AG09309 (cell line): ENCODE measurements at regions not wholly inside any gene's neighbourhood (a gene's known extent, or its start where the extent isn't known, plus 50 kb on each side); places are given as distances from the start of the nearest gene placed in this dataset.
"Not testable (repeated sequence)": the region's sequence is repeated elsewhere in the genome, so short reads cannot be mapped to it uniquely, and the experiment has no call there.

Source experiments
- DNase-seq: peaks from one replicate; pipeline ENCODE4 v3.0.0-alpha.2; 2010; ENCODE audit warnings: low read depth
- H3K4me3 ChIP-seq: 2 replicates; pipeline ENCODE4 v1.5.1; 2011; ENCODE audit warnings: mild to moderate bottlenecking, low read depth, low read length, moderate library complexity; ENCODE audit not compliant: control insufficient read depth
- TF ChIP-seq, protein P1 (sequence below): IDR thresholded peaks from 2 replicates; pipeline ENCODE4 v1.5.1; 2011; ENCODE audit warnings: mild to moderate bottlenecking, low read depth, low read length, inconsistent platforms; ENCODE audit not compliant: insufficient read depth, control insufficient read depth; ENCODE audit errors: missing control alignments

DNA sequence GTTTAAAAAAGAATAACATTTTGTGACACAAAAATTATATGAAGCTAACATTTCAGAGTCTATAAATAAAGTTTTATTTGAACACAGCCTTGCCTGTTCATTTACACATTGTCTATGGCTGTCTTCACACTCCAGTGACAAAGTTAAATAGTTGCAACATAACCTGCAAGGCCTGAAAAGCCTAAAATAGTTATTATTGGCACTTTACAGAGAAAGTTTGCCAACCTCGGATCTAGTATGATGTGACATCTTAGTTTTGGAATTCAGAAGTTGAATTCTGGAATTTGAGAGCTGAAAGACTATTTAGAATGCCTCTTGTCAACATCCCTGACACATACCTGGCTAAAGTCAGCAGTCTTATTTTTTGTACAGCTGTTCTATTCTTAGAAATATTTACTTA lies 68.3 kb downstream of the DYRK2 start:
- TF ChIP-seq, protein P1, sequence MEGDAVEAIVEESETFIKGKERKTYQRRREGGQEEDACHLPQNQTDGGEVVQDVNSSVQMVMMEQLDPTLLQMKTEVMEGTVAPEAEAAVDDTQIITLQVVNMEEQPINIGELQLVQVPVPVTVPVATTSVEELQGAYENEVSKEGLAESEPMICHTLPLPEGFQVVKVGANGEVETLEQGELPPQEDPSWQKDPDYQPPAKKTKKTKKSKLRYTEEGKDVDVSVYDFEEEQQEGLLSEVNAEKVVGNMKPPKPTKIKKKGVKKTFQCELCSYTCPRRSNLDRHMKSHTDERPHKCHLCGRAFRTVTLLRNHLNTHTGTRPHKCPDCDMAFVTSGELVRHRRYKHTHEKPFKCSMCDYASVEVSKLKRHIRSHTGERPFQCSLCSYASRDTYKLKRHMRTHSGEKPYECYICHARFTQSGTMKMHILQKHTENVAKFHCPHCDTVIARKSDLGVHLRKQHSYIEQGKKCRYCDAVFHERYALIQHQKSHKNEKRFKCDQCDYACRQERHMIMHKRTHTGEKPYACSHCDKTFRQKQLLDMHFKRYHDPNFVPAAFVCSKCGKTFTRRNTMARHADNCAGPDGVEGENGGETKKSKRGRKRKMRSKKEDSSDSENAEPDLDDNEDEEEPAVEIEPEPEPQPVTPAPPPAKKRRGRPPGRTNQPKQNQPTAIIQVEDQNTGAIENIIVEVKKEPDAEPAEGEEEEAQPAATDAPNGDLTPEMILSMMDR: no peak
- DNase-seq: no peak
- no peak overlapping the region for H3K4me3 ChIP-seq

DNA sequence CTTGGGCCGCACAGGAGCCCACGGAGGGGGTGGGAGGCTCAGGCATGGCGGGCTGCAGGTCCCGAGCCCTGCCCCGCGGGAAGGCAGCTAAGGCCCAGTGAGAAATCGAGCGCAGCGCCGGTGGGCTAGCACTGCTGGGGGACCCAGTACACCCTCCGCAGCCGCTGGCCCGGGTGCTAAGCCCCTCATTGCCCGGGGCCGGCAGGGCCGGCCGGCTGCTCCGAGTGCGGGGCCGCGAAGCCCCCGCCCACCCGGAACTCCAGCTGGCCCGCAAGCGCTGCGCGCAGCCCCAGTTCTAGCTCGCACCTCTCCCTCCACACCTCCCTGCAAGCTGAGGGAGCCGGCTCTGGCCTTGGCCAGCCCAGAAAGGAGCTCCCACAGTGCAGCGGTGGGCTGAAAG lies 70.8 kb downstream of the DYRK2 start:
- H3K4me3 ChIP-seq, DNase-seq: not testable (repeated sequence)

DNA sequence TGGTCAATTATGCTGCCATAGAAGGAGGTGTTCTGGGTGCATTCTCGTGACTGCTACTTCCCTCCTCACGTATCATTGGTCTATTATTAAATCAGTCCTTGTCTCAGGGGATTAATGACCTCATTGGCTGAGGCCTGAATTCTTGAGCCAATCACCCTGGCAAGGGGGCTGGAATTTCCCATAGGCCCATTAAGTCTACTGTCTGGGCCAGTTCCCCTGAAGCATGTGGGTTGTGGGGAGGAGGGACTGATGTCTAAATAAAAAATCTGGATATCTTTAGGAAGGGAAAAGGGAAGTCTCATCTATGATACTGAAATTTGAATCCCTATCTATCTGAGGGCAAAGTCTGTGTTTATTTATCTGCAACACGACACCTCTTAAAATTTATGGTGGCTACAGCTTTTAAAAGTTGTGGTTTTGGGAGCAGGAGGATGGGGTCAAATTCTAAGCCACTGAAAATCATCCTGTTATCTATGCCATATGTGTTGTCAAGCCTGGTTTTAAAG lies 71.9 kb downstream of the DYRK2 start:
- H3K4me3 ChIP-seq: no peak overlapping the region
- TF ChIP-seq, protein P1: no peak
- DNase-seq: peak; percentile 86

DNA sequence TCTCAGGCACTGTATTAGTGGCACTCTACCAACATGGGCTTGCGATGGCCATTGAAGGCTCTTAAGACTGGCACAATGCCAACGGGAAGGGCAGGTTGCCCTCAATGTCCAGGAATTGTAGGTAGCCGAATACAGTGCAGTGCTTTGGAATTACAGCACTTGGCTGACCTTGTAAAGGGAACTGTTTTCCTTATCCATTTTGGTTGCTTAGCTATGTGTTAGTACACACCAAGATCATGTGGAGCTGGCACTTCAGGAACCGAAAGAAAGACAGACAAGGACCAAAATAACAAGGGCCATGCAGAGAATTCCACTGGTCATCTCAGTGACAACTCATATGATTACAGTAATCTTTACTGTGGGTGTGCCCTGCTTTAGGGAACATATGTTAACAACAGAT lies 72.7 kb downstream of the DYRK2 start:
- TF ChIP-seq, protein P1: no peak
- no peak for DNase-seq
- H3K4me3 ChIP-seq: no peak overlapping the region

DNA sequence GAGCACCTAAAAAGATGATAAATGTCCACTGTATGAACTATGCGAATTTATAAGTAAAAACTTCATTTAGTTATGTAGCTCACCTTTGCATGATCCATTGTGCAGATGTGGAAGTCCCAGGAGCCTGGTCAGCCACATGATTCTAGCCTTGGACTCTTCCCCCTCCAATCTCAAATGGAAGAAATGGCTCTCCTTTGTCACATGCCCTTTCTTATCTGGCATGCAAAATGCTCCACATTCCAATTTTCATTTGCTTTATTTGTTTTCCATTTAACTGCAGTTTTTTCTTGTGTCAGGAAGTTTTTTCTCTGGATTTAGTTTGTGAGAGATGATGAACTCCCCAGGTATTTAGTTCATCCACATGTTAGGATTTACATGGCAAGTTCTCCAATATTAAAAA lies 73.8 kb downstream of the DYRK2 start:
- DNase-seq: no peak
- H3K4me3 ChIP-seq: no peak overlapping the region
- TF ChIP-seq, protein P1: no peak

DNA sequence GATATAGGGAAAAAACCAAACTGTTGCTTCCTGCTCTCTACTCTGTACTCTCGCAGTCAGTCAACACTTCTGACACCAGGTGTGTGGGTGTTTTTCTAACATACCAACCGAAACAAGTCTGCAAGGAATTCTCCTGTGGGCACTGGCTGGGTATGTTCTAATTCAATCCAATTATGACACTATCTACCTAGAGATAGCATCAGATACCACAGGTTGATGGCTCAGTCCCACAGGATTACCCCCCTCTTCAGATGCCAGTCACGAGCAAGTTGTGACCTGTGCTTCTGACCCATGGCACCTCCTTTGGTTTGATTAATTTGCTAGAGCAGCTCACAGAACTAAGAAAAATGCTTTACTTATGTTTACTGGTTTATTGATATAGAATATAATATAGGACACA lies 78.3 kb downstream of the DYRK2 start:
- TF ChIP-seq, protein P1: no peak
- no peak overlapping the region for H3K4me3 ChIP-seq
- no peak for DNase-seq

DNA sequence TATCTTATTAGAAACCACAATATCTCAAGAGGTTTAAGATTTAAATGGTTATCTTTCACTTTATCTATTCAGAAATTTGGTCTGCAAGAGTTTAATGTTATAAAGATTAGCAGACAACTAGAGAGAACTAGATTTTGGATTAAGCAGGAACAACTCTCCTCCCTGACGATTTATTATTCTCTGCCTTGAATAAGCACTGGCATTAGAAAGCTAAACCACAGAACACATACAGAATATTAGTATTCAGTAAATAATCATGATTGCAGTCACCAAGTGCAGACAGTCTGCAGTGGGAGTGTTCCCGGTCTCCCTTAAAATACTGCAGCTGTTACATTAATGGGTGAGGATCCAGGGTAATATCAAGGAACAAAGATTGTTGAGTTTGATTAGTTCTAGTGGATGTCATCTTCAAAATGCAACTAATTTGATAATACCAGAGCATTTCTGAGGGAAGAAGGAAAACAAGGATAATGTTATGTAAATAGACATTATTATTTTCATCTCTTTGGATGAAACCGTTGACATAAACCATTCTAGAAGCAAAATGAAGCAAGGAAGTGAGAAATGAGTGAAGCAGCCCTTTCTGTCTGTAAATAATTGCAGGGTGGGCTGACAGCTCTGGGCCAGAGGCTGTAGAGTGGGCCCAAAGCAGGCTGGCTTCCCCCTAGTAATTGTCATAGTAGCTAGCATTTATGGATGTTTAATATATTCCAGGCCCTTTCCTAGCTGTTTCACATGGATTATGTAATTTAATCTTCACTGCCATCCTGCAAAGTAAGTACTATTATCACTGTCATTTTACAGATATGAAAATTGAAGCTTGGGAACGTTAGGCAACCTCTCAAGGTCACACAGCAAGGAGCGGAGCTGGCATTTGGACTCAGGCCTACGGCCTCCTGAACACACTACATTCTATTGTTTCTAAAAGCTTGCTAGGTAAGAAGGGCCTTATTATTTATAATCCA lies 79.4 kb downstream of the DYRK2 start:
- TF ChIP-seq, protein P1: no peak
- no peak overlapping the region for H3K4me3 ChIP-seq
- no peak for DNase-seq
